ENCODE measurements at regions not wholly inside any gene's neighbourhood (a gene's known extent, or its start where the extent isn't known, plus 50 kb on each side); places are given as distances from the start of the nearest gene placed in this dataset.

DNA sequence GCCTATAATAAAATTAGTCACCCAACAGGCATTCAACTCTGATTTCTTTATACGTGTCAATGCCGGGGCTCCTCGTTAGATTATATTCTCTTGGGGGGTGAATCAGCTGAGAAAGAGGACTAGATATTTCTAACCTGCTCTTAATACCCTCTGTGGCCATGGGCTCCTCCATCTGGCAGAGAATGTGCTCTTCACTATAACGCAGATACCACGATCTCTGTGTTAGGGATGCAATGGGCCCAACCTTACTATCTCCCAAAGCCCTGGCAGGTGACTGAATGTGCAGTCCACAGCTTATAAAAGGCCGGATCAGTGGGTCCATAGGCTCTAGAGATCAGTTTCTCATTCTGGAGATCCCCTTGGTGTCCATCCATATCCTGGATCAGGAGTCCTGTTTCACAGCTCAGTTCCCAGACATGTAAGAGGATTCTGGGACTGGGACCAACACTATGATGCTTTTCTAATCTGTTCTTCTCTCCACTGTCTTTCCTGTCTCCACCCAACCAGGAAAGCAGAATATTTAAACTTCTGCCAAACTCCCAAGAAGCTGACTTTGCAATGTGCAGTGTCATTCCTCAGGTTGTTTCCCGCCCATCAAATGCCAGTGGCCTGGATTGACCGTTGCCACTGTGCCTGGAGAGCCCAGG lies 71.4 kb upstream of the CELF4 start:
- DNase-seq (ENCODE audit: insufficient read length, low spot score) (no peak), FAIRE-seq (no peak)

DNA sequence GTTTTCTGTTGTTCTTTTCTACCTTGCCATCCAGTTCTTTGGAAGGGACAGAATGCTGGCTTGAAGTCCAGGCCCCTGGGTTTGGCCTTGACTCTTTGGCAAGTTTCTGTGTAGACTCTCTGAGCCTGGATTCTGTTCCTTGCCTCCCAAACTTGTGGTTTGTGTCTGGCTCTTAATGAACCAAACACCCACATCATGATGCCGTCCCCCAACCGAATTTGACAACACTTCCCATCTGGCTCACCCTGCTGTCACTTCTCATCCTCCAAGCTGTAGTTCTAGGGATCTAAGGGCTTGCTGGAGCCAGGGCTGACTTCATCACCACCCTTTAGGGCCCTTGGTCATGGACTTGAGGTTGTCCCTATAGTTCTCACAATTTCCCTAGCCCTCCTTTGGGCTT lies 68.9 kb upstream of the CELF4 start:
- no peak for DNase-seq (ENCODE audit: insufficient read length, low spot score)
- no peak for FAIRE-seq

DNA sequence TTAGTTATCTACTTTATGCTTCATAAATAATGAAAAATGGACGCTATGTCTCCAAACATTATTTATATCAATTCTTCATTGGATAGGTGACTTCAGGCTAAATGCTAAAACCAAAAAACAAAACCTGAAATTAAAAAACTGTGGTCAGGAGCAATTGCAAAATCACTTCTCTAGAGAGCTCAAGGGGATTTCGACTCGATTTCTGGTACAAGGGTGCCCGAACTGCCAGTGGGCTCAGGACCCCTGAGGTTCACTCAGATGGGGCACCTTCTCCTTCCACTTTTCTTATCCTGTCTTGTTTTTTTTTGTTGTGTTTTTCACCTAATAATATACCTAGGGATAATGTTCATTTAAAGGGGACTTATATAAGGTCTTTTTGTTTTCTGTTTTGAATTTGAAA lies 65.8 kb upstream of the CELF4 start:
- no peak for FAIRE-seq
- no peak for DNase-seq (ENCODE audit: insufficient read length, low spot score)

DNA sequence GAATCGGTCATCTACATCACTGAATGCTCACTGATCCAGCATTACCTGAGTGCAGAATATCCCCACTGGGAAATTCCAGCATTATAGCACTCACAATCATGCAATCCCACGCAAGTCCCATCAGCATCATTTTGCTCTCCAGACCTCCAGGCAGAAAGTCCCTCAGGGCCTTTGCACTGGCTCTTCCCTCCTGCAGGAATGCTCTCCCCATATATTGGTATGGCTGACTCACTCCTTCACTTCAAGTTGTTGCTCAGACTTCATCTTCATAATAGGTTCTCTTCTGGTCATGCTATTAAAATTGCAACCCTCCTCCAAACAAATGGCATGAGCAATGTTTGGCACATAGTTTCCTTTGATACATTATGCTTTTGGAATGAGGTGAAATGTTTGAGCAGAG lies 64.7 kb upstream of the CELF4 start:
- DNase-seq (ENCODE audit: insufficient read length, low spot score) (no peak), FAIRE-seq (no peak)

DNA sequence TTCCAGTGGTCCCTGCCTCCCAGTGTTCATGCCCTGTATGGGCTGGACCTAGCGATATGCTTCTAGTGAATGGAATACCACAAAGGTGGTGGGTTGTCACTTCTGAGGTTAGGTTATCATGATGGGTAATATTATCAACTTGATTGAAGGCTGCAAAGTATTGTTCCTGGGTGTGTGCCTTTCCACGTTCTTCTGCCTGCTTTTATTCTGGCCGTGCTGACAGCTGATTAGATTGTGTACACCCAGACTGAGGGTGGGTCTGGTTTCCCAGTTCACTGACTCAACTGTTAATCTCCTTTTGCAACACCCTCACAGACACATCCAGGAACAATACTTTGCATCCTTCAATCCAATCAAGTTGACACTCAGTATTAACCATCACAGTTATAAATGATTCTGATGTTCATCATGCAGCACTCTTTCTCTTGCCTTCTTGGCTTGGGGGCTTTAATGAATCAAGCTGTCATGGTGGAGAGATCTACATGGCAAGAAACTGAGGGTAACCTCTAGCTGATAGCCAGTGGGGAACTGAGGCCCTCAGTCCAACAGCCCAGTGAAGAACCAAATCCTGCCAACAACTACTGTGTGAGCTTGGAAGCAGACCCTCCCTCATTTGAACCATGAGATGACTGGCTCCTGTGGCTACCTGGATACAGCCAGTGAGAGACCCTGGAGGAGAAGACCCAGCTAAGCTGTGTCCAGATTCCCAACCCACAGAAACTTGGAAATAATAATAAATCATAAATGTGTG lies 63.0 kb upstream of the CELF4 start:
- no peak for FAIRE-seq

DNA sequence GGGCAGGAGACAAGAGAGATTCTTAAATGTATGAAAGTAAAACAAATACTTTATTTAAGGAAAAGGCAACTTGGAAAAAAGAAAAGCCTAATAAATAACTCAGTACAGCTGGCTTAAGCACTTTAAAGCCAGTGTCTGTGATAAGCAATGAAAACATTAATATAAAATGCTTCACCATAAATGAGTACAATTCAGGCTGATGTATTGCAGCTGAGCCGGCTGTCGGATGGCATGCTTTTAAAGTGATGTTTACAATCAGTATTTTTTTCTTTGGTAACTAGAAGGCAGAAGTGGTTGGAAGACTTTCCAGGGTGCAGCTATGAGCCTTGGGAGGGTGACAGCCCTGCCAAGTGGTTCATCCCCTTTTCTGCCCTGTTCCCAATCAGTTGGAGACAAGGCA lies 58.7 kb upstream of the CELF4 start:
- DNase-seq (ENCODE audit: insufficient read length, low spot score) (no peak), FAIRE-seq (no peak)

More for the DNA sequence above, 63.0 kb upstream of the CELF4 start:
- DNase-seq (ENCODE audit: insufficient read length, low spot score) = no peak

DNA sequence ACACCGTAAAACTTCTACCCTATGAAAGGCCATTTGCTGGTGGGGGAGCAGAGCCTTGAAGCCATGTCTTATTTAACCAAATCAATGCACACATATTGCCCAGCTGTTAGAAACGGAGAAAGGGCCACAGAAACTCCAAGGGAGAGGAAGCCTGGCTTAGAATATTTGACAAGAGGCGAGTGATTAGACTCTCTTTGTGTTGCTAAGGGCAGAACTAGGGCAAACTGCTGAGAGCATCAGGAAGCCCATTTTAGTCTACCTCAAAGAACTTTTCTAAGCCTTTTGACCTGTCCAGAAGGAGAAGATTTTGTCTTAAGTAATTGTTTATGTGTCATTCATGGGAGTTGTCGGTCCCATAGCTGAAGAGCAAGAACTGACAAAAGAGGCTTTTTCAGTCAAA lies 54.4 kb upstream of the CELF4 start:
- FAIRE-seq (no peak), DNase-seq (ENCODE audit: insufficient read length, low spot score) (no peak)

DNA sequence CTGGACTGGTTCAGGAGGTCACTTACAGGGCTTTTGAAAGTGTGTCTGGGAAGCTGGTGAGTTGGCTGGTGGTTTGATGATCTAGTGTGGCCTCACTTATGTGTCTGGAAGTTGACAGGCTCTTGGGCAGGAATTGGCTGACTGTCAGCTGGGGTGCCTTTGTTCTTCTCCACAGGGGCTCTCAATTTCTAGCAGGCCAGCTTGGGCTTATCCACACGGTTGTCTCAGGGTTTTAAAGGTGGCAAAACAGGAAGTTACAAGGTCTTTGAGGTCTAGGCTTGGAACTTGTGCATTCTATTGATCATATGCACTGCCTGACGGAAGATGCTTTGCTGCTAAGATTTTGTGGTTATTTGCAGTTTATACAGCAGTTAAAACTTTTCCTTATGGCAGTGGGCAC lies 52.0 kb upstream of the CELF4 start:
- no peak for DNase-seq (ENCODE audit: insufficient read length, low spot score)
- no peak for FAIRE-seq
